H9 (cell line): ENCODE measurements at regions not wholly inside any gene's neighbourhood (a gene's known extent, or its start where the extent isn't known, plus 50 kb on each side); places are given as distances from the start of the nearest gene placed in this dataset.

ENCODE experiments used
- DNase-seq: peaks from one replicate; pipeline ENCODE4 v3.0.0-alpha.2; 2017
- H2AFZ ChIP-seq: one replicate; pipeline ENCODE4 v1.6.1; 2013; ENCODE audit warnings: mild to moderate bottlenecking, low read length, control low read depth, moderate library complexity
- H2AK5ac ChIP-seq: 2 replicates; pipeline ENCODE4 v1.6.1; 2013; ENCODE audit warnings: low read length, control low read depth, mixed read lengths; ENCODE audit not compliant: insufficient read length
- H2BK120ac ChIP-seq: one replicate; pipeline ENCODE4 v1.6.1; 2013; ENCODE audit warnings: low read depth, mild to moderate bottlenecking, low read length, control low read depth, inconsistent platforms; ENCODE audit not compliant: poor library complexity, severe bottlenecking
- H2BK12ac ChIP-seq: 2 replicates; pipeline ENCODE4 v1.6.1; 2013; ENCODE audit warnings: low read length, control low read depth, mixed read lengths, low read depth; ENCODE audit not compliant: insufficient read length
- H2BK15ac ChIP-seq: 2 replicates; pipeline ENCODE4 v1.6.1; 2013; ENCODE audit warnings: low read depth, low read length, control low read depth
- H2BK20ac ChIP-seq: one replicate; pipeline ENCODE4 v1.6.1; 2013; ENCODE audit warnings: low read depth, mild to moderate bottlenecking, low read length, control low read depth, inconsistent platforms; ENCODE audit not compliant: poor library complexity, severe bottlenecking
- H2BK5ac ChIP-seq: 2 replicates; pipeline ENCODE4 v1.6.1; 2013; ENCODE audit warnings: low read length, control low read depth, mixed read lengths; ENCODE audit not compliant: insufficient read length
- H3K14ac ChIP-seq: 2 replicates; pipeline ENCODE4 v1.6.1; 2013; ENCODE audit warnings: low read length, control low read depth; ENCODE audit not compliant: insufficient read depth
- H3K18ac ChIP-seq: 2 replicates; pipeline ENCODE4 v1.6.1; 2013; ENCODE audit warnings: low read depth, mild to moderate bottlenecking, mixed read lengths, low read length, control low read depth; ENCODE audit not compliant: insufficient read length
- H3K23ac ChIP-seq: 2 replicates; pipeline ENCODE4 v1.6.1; 2013; ENCODE audit warnings: low read length, control low read depth, mixed read lengths, low read depth; ENCODE audit not compliant: insufficient read length
- H3K23me2 ChIP-seq: 2 replicates; pipeline ENCODE4 v1.6.1; 2013; ENCODE audit warnings: low read depth, mild to moderate bottlenecking, mixed read lengths, low read length, control low read depth; ENCODE audit not compliant: insufficient read length, poor library complexity, severe bottlenecking
- H3K27ac ChIP-seq: 2 replicates; pipeline ENCODE4 v1.5.1; 2013; ENCODE audit warnings: low read length, control low read depth, mixed read lengths, low read depth; ENCODE audit not compliant: insufficient read length
- H3K27me3 ChIP-seq: 2 replicates; pipeline ENCODE4 v1.6.1; 2013; ENCODE audit warnings: low read length, control low read depth, inconsistent platforms; ENCODE audit not compliant: insufficient read depth
- H3K4ac ChIP-seq: 2 replicates; pipeline ENCODE4 v1.6.1; 2013; ENCODE audit warnings: low read depth, mild to moderate bottlenecking, control low read depth, inconsistent platforms, low read length, moderate library complexity
- H3K4me1 ChIP-seq: 2 replicates; pipeline ENCODE4 v1.6.1; 2013; ENCODE audit warnings: low read length, control low read depth, inconsistent platforms; ENCODE audit not compliant: insufficient read depth
- H3K4me2 ChIP-seq: 2 replicates; pipeline ENCODE4 v1.6.1; 2013; ENCODE audit warnings: low read length, control low read depth, mixed read lengths; ENCODE audit not compliant: insufficient read length, insufficient read depth
- H3K56ac ChIP-seq: 2 replicates; pipeline ENCODE4 v1.6.1; 2013; ENCODE audit warnings: low read depth, mild to moderate bottlenecking, mixed read lengths, low read length, control low read depth; ENCODE audit not compliant: insufficient read length
- H3K79me1 ChIP-seq: 2 replicates; pipeline ENCODE4 v1.6.1; 2013; ENCODE audit warnings: low read depth, mild to moderate bottlenecking, moderate library complexity, low read length, control low read depth, inconsistent platforms; ENCODE audit not compliant: insufficient read depth, poor library complexity, severe bottlenecking
- H3K79me2 ChIP-seq: 2 replicates; pipeline ENCODE4 v1.6.1; 2013; ENCODE audit warnings: low read length, control low read depth, inconsistent platforms; ENCODE audit not compliant: insufficient read depth
- H3K9ac ChIP-seq: 2 replicates; pipeline ENCODE4 v1.6.1; 2013; ENCODE audit warnings: low read length, control low read depth, mixed read lengths; ENCODE audit not compliant: insufficient read length; ENCODE audit errors: extremely low read depth
- H3K9me3 ChIP-seq: one replicate; pipeline ENCODE4 v1.6.1; 2013; ENCODE audit warnings: low read depth, low read length, inconsistent platforms; ENCODE audit not compliant: control insufficient read depth
- H3T11ph ChIP-seq: one replicate; pipeline ENCODE4 v1.6.1; 2013; ENCODE audit warnings: mild to moderate bottlenecking, low read length, control low read depth, inconsistent platforms
- H4K20me1 ChIP-seq: one replicate; pipeline ENCODE4 v1.6.1; 2013; ENCODE audit not compliant: control insufficient read depth, insufficient read length, insufficient read depth
- H4K5ac ChIP-seq: 2 replicates; pipeline ENCODE4 v1.6.1; 2013; ENCODE audit warnings: low read depth, mild to moderate bottlenecking, mixed read lengths, low read length, control low read depth; ENCODE audit not compliant: insufficient read length
- H4K8ac ChIP-seq: replicated peaks from 2 replicates; pipeline ENCODE4 v1.6.1; 2013; ENCODE audit warnings: low read length, control low read depth, mixed read lengths, low read depth; ENCODE audit not compliant: insufficient read length
- H4K91ac ChIP-seq: 2 replicates; pipeline ENCODE4 v1.6.1; 2013; ENCODE audit warnings: low read depth, mild to moderate bottlenecking, moderate library complexity, mixed read lengths, low read length, control low read depth; ENCODE audit not compliant: insufficient read length
- H3K27ac Mint-ChIP-seq, 3 experiments: 2 replicates in 2 of 3; 3 replicates in 1 of 3; pipeline ENCODE4 v1.8.0; 2020 to 2021; ENCODE audit warnings: mixed read lengths in 3 of 3, mild to moderate bottlenecking in 1 of 3, moderate library complexity in 1 of 3
- H3K27me3 Mint-ChIP-seq: 2 replicates; pipeline ENCODE4 v1.8.0; 2021; ENCODE audit warnings: low read depth, mild to moderate bottlenecking, moderate library complexity, mixed read lengths
- H3K36me3 Mint-ChIP-seq, 3 experiments: 2 replicates in 2 of 3; 3 replicates in 1 of 3; pipeline ENCODE4 v1.8.0; 2020 to 2021; ENCODE audit warnings: low read depth in 3 of 3, mixed read lengths in 3 of 3; ENCODE audit not compliant: insufficient read depth in 1 of 3
- H3K4me1 Mint-ChIP-seq, 2 experiments: 2 replicates each; pipeline ENCODE4 v1.8.0; 2020; ENCODE audit warnings: mixed read lengths in 2 of 2
- H3K4me3 Mint-ChIP-seq, 2 experiments: 2 replicates in 1 of 2; 3 replicates in 1 of 2; pipeline ENCODE4 v1.8.0; 2020 to 2021; ENCODE audit warnings: mild to moderate bottlenecking in 2 of 2, mixed read lengths in 2 of 2, moderate library complexity in 1 of 2
- H3K9me3 Mint-ChIP-seq, 2 experiments: 2 replicates in 1 of 2; 3 replicates in 1 of 2; pipeline ENCODE4 v1.8.0; 2020; ENCODE audit warnings: mild to moderate bottlenecking in 2 of 2, mixed read lengths in 2 of 2, moderate library complexity in 1 of 2
- WGBS: extraction: QIAGEN DNeasy Blood & Tissue Kit; methylation state at CpG from one replicate; pipeline ENCODE4 v1.1.7; 2013; ENCODE audit warnings: missing lambda C conversion rate, low lambda C conversion rate, mixed read lengths; ENCODE audit not compliant: insufficient read length; ENCODE audit errors: extremely low coverage; 5-methylcytosine and 5-hydroxymethylcytosine counted together
- TF ChIP-seq, protein P1 (sequence below): fragments of 200-600 bp; sonication (generic); conservative IDR thresholded peaks from 3 replicates; pipeline ENCODE4 v1.8.0; 2021; ENCODE audit warnings: antibody characterized with exemption, mild to moderate bottlenecking

- Histone ChIP-seq H4K20me1 (no peaks in the 10 kb centered on the region), H3K9me3 (no peaks in the 10 kb centered on the region), H4K91ac (no peak overlapping the region), H3K4ac (no peak overlapping the region), H3K56ac (no peak overlapping the region), H3K23me2 (no peaks in the 10 kb centered on the region), H4K8ac (no peak overlapping the region), H3T11ph (no peak overlapping the region), H3K27me3 (no peaks in the 10 kb centered on the region), H2AK5ac (no peak overlapping the region), H3K23ac (no peak overlapping the region), H2AFZ (no peak overlapping the region), H3K79me2 (no peaks in the 10 kb centered on the region), H4K5ac (no peak overlapping the region), H3K9ac (no peak overlapping the region), H2BK12ac (no peak overlapping the region), H3K4me2 (no peak overlapping the region), H3K79me1 (no peaks in the 10 kb centered on the region), H2BK5ac (no peak overlapping the region), H3K18ac (no peak overlapping the region), H2BK120ac (no peak overlapping the region), H3K4me1 (no peaks in the 10 kb centered on the region), H3K14ac (no peak overlapping the region), H2BK15ac (no peak overlapping the region), H2BK20ac (no peak overlapping the region), H3K27ac (no peak overlapping the region)
- Mint-ChIP-seq H3K4me1 (peaks cover 0 to 4% of the 10 kb centered on the region in 2 experiments; a peak in 1 of 4 replicates), H3K9me3 (no peaks in the 10 kb centered on the region), H3K27me3 (peaks cover 8% of the 10 kb centered on the region), H3K27ac (no peak overlapping the region; a peak in 1 of 7 replicates), H3K36me3 (no peaks in the 10 kb centered on the region; a peak in 1 of 7 replicates), H3K4me3 (no peak overlapping the region)
- TF ChIP-seq, protein P1, sequence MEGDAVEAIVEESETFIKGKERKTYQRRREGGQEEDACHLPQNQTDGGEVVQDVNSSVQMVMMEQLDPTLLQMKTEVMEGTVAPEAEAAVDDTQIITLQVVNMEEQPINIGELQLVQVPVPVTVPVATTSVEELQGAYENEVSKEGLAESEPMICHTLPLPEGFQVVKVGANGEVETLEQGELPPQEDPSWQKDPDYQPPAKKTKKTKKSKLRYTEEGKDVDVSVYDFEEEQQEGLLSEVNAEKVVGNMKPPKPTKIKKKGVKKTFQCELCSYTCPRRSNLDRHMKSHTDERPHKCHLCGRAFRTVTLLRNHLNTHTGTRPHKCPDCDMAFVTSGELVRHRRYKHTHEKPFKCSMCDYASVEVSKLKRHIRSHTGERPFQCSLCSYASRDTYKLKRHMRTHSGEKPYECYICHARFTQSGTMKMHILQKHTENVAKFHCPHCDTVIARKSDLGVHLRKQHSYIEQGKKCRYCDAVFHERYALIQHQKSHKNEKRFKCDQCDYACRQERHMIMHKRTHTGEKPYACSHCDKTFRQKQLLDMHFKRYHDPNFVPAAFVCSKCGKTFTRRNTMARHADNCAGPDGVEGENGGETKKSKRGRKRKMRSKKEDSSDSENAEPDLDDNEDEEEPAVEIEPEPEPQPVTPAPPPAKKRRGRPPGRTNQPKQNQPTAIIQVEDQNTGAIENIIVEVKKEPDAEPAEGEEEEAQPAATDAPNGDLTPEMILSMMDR, result no peak
- no peak for DNase-seq
- no CpG with 5 or more reads among the region's 5 CpGs for WGBS
Observed at GRCh38 chr6:76708641-76709331, 636.3 kb upstream of the IMPG1 start.
